ENCODE measurements at regions not wholly inside any gene's neighbourhood (a gene's known extent, or its start where the extent isn't known, plus 50 kb on each side); places are given as distances from the start of the nearest gene placed in this dataset.

- Mint-ChIP-seq H3K4me1 (ENCODE audit: low read depth) (peaks cover 1% of the 10 kb centered on the region), H3K27me3 (no peaks in the 10 kb centered on the region), H3K27ac (no peak overlapping the region), H3K36me3 (ENCODE audit: insufficient read depth) (peaks cover 1% of the 10 kb centered on the region), H3K4me3 (ENCODE audit: low read depth) (no peak overlapping the region), H3K9me3 (ENCODE audit: low read depth) (peaks cover 11% of the 10 kb centered on the region)
- no peak for DNase-seq (ENCODE audit: low spot score, unreplicated experiment)
- TF ChIP-seq CTCF (IDR thresholded peaks at IDR 0.05; ENCODE audit: unreplicated experiment) = no peak
These were observed 716.8 kb downstream of the CBLN2 start for GRCh38 chr18:71827301-71827700.

GRCh38 chr18:71815305-71815704 is 728.8 kb downstream of the CBLN2 start:
- Mint-ChIP-seq H3K27me3 (no peaks in the 10 kb centered on the region), H3K36me3 (ENCODE audit: insufficient read depth) (peaks cover 11% of the 10 kb centered on the region), H3K9me3 (ENCODE audit: low read depth) (peaks cover 13% of the 10 kb centered on the region), H3K4me1 (ENCODE audit: low read depth) (peaks cover 7% of the 10 kb centered on the region), H3K4me3 (ENCODE audit: low read depth) (no peak overlapping the region), H3K27ac (no peak overlapping the region)
- no peak for TF ChIP-seq CTCF (IDR thresholded peaks at IDR 0.05; ENCODE audit: unreplicated experiment)
- DNase-seq (ENCODE audit: low spot score, unreplicated experiment) = no peak

GRCh38 chr18:71809711-71810110 is 734.4 kb downstream of the CBLN2 start:
- peak overlapping the region; percentile 78 for H3K27ac Mint-ChIP-seq
- H3K27me3 Mint-ChIP-seq = no peaks in the 10 kb centered on the region

GRCh38 chr18:71808616-71809015 is 735.5 kb downstream of the CBLN2 start:
- H3K27ac Mint-ChIP-seq = no peak overlapping the region
- H3K27me3 Mint-ChIP-seq = no peaks in the 10 kb centered on the region
- TF ChIP-seq CTCF (IDR thresholded peaks at IDR 0.05; ENCODE audit: unreplicated experiment) = no peak
- H3K36me3 Mint-ChIP-seq (ENCODE audit: insufficient read depth) = peaks cover 6% of the 10 kb centered on the region
- peaks cover 24% of the 10 kb centered on the region for H3K4me1 Mint-ChIP-seq (ENCODE audit: low read depth)
- no peak overlapping the region for H3K4me3 Mint-ChIP-seq (ENCODE audit: low read depth)
- DNase-seq (ENCODE audit: low spot score, unreplicated experiment) = no peak
- peaks cover 25% of the 10 kb centered on the region for H3K9me3 Mint-ChIP-seq (ENCODE audit: low read depth)

More at GRCh38 chr18:71809711-71810110, 734.4 kb downstream of the CBLN2 start:
- Mint-ChIP-seq H3K36me3 (ENCODE audit: insufficient read depth) (peaks cover 7% of the 10 kb centered on the region), H3K4me3 (ENCODE audit: low read depth) (no peak overlapping the region), H3K4me1 (ENCODE audit: low read depth) (peaks cover 24% of the 10 kb centered on the region), H3K9me3 (ENCODE audit: low read depth) (peaks cover 20% of the 10 kb centered on the region)
- DNase-seq (ENCODE audit: low spot score, unreplicated experiment) = no peak
- no peak for TF ChIP-seq CTCF (IDR thresholded peaks at IDR 0.05; ENCODE audit: unreplicated experiment)

GRCh38 chr18:71807586-71807985 is 736.6 kb downstream of the CBLN2 start:
- Mint-ChIP-seq H3K9me3 (ENCODE audit: low read depth) (peaks cover 22% of the 10 kb centered on the region), H3K36me3 (ENCODE audit: insufficient read depth) (peaks cover 3% of the 10 kb centered on the region), H3K4me1 (ENCODE audit: low read depth) (peaks cover 24% of the 10 kb centered on the region), H3K4me3 (ENCODE audit: low read depth) (no peak overlapping the region), H3K27me3 (no peaks in the 10 kb centered on the region), H3K27ac (no peak overlapping the region)
- TF ChIP-seq CTCF (IDR thresholded peaks at IDR 0.05; ENCODE audit: unreplicated experiment) = no peak
- DNase-seq (ENCODE audit: low spot score, unreplicated experiment) = no peak
